Keratinocyte (primary cell): ENCODE measurements at regions not wholly inside any gene's neighbourhood (a gene's known extent, or its start where the extent isn't known, plus 50 kb on each side); places are given as distances from the start of the nearest gene placed in this dataset.

Experiments used
- CTCF ChIP-seq, 3 experiments: IDR thresholded peaks in 1 of 3; conservative IDR thresholded peaks in 1 of 3; optimal IDR thresholded peaks in 1 of 3; 2 replicates in 2 of 3; 3 replicates in 1 of 3; pipeline versions ENCODE3 to v1.5.1; 2011; ENCODE audit warnings: low read length in 3 of 3, mild to moderate bottlenecking in 3 of 3, moderate library complexity in 2 of 3, control low read depth in 1 of 3, inconsistent platforms in 1 of 3; ENCODE audit not compliant: insufficient read depth in 2 of 3; ENCODE audit errors: extremely low read depth in 1 of 3
- EZH2 ChIP-seq: IDR thresholded peaks from one replicate; pipeline ENCODE4 v1.6.1; 2012; ENCODE audit warnings: inconsistent platforms, mild to moderate bottlenecking, low read length, moderate library complexity

GRCh38 chr2:181742361-181742760, 62.0 kb upstream of the NEUROD1 start:
- TF ChIP-seq CTCF (optimal IDR thresholded peaks at IDR 0.05 in 1 of 3, IDR thresholded peaks at IDR 0.05 in 1 of 3, conservative IDR thresholded peaks at IDR 0.05 in 1 of 3; ENCODE audit: extremely low read depth in 1 of 3, insufficient read depth in 2 of 3, low read length in 3 of 3) (no peak), EZH2 (no peak)
